T-helper 1 cell treated with Interleukin-12 subunit alpha and Interleukin-12 subunit beta and Interleukin-4 antibody, amounts not matched to agents 30 μg/mL and 1 μg/mL, for 36 hours (primary cell): ENCODE measurements at regions not wholly inside any gene's neighbourhood (a gene's known extent, or its start where the extent isn't known, plus 50 kb on each side); places are given as distances from the start of the nearest gene placed in this dataset.
"Not testable (repeated sequence)": the region's sequence is repeated elsewhere in the genome, so short reads cannot be mapped to it uniquely, and the experiment has no call there.

Source experiments
- H3K27ac Mint-ChIP-seq: one replicate; pipeline ENCODE4 v1.8.0; 2021; ENCODE audit warnings: mild to moderate bottlenecking, mixed read lengths
- H3K27me3 Mint-ChIP-seq: one replicate; pipeline ENCODE4 v1.8.0; 2021; ENCODE audit warnings: low read depth, mixed read lengths
- H3K36me3 Mint-ChIP-seq: one replicate; pipeline ENCODE4 v1.8.0; 2021; ENCODE audit warnings: low read depth, mixed read lengths
- H3K4me1 Mint-ChIP-seq: one replicate; pipeline ENCODE4 v1.8.0; 2021; ENCODE audit warnings: low read depth, mixed read lengths
- H3K4me3 Mint-ChIP-seq: one replicate; pipeline ENCODE4 v1.8.0; 2021; ENCODE audit warnings: mild to moderate bottlenecking, moderate library complexity, mixed read lengths
- H3K9me3 Mint-ChIP-seq: one replicate; pipeline ENCODE4 v1.8.0; 2021; ENCODE audit warnings: mixed read lengths

DNA sequence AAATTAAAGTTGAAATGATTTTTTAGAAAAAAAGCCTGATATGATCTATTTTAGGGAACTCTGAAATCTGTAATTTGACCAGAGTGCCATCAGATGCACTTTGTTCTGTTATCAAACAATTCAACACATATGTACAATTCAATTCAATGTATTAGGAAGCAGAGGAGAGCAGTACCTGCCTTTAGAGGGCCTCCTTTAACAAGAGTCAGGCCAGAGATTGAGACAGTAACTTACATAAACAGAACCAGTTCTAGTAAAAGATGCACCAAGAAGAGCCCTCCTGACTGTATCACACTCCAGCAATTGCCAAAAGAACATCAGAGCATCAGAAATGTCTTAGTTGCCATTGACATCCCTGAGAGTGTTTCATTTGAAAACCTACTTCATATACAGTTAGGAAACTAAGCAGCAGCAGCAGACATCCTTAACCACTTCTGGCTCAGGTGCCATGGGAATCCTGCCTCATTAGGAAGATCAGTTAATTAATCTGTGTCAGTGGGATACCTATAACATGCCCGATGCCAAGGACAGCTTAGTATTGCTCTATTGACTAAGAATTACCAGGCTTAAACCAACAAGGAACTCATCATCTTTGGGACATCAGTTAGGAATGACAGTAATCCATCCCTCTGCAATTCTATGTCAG lies 1222.6 kb upstream of the LRRN3 start:
- Mint-ChIP-seq H3K9me3 (no peaks in the 10 kb centered on the region), H3K4me1 (no peaks in the 10 kb centered on the region), H3K4me3 (no peak overlapping the region)

DNA sequence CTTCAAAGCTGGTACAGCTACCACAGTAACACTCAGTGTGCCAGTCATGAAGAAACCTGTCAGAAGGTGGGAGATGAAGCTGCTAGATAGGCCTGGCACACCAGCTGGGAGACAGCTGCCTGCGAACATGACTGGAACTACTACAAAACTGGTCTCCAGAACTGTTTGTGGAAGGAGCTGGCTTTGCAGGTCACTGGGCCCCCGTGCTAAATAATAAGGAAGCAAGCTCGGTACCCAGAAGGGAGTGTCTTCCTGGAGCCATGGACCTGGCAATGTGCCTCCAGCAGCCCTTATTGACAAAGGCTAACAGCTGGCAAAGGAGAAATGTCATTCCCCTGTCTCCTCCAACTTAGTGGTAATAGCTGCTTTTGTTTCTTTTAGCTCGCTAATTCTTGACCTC lies 1217.6 kb upstream of the LRRN3 start:
- H3K4me3 Mint-ChIP-seq = no peak overlapping the region
- H3K36me3 Mint-ChIP-seq = no peaks in the 10 kb centered on the region
- H3K27me3 Mint-ChIP-seq = no peaks in the 10 kb centered on the region
- no peaks in the 10 kb centered on the region for H3K9me3 Mint-ChIP-seq
- H3K27ac Mint-ChIP-seq = no peak overlapping the region
- no peaks in the 10 kb centered on the region for H3K4me1 Mint-ChIP-seq

More for the DNA sequence above, 1222.6 kb upstream of the LRRN3 start:
- Mint-ChIP-seq H3K27me3 (no peaks in the 10 kb centered on the region), H3K27ac (no peak overlapping the region), H3K36me3 (no peaks in the 10 kb centered on the region)

DNA sequence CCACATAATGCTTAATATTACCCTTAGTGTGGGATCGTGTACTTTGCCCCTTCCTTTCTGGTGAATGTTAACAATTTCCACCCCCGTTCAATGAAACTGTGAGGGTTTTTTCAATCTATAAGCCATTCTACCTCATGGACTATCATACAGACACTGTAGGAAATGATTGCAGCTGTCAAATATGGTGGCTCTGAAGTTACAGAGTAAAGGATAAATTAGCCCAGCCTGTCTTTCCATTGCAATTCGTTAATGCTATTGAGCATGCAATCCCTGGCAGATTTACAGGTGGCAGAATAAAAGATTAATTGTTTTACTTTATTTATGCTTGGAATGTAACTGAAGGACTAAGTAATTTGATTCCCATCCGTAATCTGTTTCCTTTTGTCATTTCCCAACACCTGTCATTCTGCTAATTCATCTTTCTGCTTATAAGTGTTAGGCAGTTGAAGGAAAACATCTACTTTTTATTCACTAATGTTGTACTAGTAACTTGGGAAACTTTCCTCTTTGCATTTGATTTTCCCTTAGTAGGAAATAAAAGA lies 1211.6 kb upstream of the LRRN3 start:
- Mint-ChIP-seq H3K27me3 (no peaks in the 10 kb centered on the region), H3K4me1 (no peaks in the 10 kb centered on the region), H3K36me3 (no peaks in the 10 kb centered on the region), H3K9me3 (no peaks in the 10 kb centered on the region), H3K27ac (no peak overlapping the region), H3K4me3 (no peak overlapping the region)

DNA sequence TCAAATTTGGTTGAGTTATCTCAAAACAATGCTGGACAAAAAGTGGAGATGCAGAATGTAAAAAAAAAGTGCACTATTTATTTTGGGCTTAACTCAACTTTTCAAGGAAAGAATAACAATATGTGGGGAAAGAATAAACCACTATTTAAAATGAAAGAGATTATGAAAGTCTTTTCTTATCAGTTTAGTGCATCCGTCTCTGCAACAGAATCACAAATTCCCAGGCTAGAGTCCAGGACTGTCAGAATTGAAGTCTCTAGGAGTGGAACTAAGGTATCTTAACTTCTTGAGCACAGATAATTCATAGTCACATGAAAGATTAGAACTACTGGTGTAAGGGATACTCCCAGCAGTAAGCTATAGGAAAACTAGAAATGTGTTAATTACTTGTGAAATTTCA lies 1200.3 kb upstream of the LRRN3 start:
- no peak overlapping the region for H3K4me3 Mint-ChIP-seq
- H3K9me3 Mint-ChIP-seq = no peaks in the 10 kb centered on the region
- no peaks in the 10 kb centered on the region for H3K4me1 Mint-ChIP-seq
- H3K27ac Mint-ChIP-seq = no peak overlapping the region
- H3K36me3 Mint-ChIP-seq = no peaks in the 10 kb centered on the region
- H3K27me3 Mint-ChIP-seq = no peaks in the 10 kb centered on the region

DNA sequence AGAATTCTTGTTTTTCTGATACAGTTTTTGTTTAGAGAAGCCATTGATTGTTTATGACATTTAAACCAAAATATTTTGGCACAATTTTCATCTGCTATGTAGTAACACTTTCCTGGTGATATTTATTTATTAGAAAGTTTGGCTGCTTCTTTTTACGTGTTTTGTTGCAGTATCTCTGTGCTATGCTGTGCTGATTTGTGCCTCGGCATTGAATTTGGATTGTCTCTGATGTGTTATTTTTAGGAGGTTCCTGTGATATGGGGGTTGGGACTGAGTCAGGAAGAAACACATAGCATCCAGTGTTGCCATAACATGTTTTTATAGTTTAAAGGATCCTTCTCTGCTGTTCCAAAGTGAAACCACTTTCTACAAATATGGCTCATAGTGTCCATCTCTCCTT lies 1197.7 kb upstream of the LRRN3 start:
- no peak overlapping the region for H3K4me3 Mint-ChIP-seq
- H3K9me3 Mint-ChIP-seq = no peaks in the 10 kb centered on the region
- H3K27me3 Mint-ChIP-seq = no peaks in the 10 kb centered on the region
- H3K4me1 Mint-ChIP-seq = no peaks in the 10 kb centered on the region
- no peaks in the 10 kb centered on the region for H3K36me3 Mint-ChIP-seq
- H3K27ac Mint-ChIP-seq = no peak overlapping the region

DNA sequence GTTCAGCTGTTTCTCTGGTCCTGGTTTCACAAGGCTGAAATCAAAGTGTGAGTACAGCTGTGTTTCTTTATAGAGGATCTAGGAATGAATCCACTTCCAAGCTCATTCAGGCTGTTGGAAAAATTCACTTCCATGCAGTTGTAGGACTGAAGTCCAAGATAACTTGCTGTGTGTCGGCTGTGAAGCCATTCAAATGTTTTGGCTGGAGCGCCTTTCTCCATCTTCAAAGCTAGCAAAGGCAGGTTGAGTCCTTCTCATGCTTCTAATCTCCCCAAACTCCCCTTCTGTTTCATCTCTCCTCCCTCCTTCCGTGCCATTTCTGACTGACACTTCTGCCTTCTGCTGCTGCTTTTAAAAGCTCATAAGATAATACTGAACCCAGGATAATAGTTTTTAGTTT lies 1195.4 kb upstream of the LRRN3 start:
- Mint-ChIP-seq H3K4me3 (no peak overlapping the region), H3K36me3 (no peaks in the 10 kb centered on the region), H3K27ac (no peak overlapping the region), H3K4me1 (no peaks in the 10 kb centered on the region), H3K27me3 (no peaks in the 10 kb centered on the region), H3K9me3 (no peaks in the 10 kb centered on the region)

DNA sequence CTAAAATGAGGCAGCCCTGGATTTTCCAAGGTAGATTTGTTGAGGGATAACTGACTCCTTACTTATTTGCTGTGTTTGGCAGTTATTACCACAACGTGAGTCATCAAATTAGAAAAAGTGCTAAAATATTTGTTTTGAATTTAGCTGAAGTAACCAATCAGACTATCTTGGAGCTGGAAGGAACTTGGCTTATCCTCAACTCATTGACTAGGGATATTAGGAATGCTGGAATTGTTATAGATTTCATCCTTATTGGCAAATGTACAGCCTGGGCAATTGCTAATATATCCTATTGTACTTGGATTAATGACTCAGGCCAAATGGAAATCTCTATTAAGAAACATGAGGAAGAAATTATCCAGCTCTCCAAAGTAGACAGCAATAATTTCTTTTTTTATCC lies 1189.0 kb upstream of the LRRN3 start:
- H3K27ac Mint-ChIP-seq = no peak overlapping the region

DNA sequence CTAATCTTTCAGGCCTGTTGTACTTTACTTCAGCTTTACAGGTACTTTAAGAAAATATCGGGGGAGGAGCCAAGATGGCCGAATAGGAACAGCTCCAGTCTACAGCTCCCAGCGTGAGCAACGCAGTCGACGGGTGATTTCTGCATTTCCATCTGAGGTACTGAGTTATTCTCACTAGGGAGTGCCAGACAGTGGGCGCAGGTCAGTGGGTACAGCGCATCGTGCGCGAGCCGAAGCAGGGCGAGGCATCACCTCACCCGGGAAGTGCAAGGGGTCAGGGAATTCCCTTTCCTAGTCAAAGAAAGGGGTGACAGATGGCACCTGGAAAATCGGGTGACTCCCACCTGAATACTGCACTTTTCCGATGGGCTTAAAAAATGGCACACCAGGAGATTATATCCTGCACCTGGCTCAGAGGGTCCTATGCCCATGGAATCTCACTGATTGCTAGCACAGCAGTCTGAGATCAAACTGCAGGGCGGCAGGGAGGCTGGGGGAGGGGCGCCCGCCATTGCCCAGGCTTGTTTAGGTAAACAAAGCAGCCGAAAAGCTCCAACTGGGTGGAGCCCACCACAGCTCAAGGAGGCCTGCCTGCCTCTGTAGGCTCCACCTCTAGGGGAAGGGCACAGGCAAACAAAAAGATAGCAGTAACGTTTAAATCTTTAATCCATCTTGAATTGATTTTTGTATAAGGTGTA lies 1185.4 kb upstream of the LRRN3 start:
- H3K9me3 Mint-ChIP-seq, H3K27me3 Mint-ChIP-seq, H3K4me3 Mint-ChIP-seq, H3K27ac Mint-ChIP-seq, H3K36me3 Mint-ChIP-seq, H3K4me1 Mint-ChIP-seq: not testable (repeated sequence)

More for the DNA sequence above, 1189.0 kb upstream of the LRRN3 start:
- no peaks in the 10 kb centered on the region for H3K4me1 Mint-ChIP-seq
- no peak overlapping the region for H3K4me3 Mint-ChIP-seq
- no peaks in the 10 kb centered on the region for H3K27me3 Mint-ChIP-seq
- no peaks in the 10 kb centered on the region for H3K9me3 Mint-ChIP-seq
- no peaks in the 10 kb centered on the region for H3K36me3 Mint-ChIP-seq

DNA sequence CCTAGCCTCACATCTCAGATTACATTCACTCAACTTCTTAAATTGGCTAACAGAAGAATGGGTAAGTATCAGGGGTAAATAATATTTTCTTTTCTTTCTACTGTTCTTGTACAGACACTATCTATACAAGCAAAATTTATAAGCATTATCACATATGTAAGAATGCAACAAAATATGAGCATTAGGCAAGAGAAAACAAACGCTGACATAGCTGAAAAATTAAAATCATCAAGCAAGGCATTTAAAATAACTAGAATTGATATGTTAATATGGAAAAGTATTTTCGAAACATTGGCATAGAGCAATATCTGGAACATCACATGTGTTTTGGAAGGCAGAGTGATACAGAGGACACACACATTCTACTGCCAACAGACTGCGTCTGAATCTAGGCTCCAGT lies 1175.3 kb upstream of the LRRN3 start:
- H3K4me3 Mint-ChIP-seq = no peak overlapping the region
- no peaks in the 10 kb centered on the region for H3K27me3 Mint-ChIP-seq
- H3K4me1 Mint-ChIP-seq = no peaks in the 10 kb centered on the region
- peaks cover 10% of the 10 kb centered on the region for H3K9me3 Mint-ChIP-seq
- no peaks in the 10 kb centered on the region for H3K36me3 Mint-ChIP-seq
- no peak overlapping the region for H3K27ac Mint-ChIP-seq

DNA sequence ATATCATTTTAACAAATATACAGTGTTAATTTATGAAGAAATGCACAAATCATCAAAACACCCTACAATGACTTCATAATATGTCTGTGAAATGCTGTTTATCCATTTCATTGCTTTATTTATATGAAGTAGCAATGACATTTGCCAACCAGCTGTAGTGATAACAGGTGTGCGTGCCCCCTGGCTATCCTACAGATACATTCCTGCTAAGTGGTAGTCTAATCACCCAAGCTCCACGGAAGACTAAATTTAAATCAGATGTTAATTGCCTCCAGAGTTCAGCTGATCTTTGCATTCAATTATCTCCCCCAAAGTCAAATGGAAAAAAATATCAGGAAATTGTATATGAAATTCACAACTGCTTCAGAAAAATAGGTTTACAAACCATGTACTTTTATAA lies 1164.2 kb upstream of the LRRN3 start:
- Mint-ChIP-seq H3K4me3 (no peak overlapping the region), H3K27ac (no peak overlapping the region), H3K4me1 (no peaks in the 10 kb centered on the region), H3K27me3 (no peaks in the 10 kb centered on the region), H3K36me3 (no peaks in the 10 kb centered on the region), H3K9me3 (peaks cover 16% of the 10 kb centered on the region)

DNA sequence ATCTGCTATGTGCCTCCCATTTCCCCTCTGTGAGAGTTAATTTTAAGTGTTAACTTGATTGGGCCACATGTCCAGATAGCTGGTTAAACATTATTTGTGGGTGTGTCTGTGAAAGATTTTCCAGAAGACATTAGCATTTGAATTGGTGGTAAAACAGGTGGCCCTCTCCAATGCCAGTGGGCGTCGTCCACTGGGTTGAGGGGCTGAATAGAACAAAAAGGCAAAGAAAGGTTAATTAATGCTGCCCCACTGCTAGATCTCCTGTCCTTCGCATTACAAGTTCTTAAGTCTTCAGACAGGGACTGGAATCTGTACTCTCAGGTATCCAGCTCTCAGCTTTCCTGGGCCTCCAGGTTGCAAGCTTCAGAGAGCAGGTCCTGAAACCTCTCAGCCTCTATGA lies 1160.9 kb upstream of the LRRN3 start:
- Mint-ChIP-seq H3K4me1 (no peaks in the 10 kb centered on the region), H3K27ac (no peak overlapping the region), H3K9me3 (peaks cover 3% of the 10 kb centered on the region), H3K36me3 (no peaks in the 10 kb centered on the region), H3K4me3 (no peak overlapping the region), H3K27me3 (no peaks in the 10 kb centered on the region)

DNA sequence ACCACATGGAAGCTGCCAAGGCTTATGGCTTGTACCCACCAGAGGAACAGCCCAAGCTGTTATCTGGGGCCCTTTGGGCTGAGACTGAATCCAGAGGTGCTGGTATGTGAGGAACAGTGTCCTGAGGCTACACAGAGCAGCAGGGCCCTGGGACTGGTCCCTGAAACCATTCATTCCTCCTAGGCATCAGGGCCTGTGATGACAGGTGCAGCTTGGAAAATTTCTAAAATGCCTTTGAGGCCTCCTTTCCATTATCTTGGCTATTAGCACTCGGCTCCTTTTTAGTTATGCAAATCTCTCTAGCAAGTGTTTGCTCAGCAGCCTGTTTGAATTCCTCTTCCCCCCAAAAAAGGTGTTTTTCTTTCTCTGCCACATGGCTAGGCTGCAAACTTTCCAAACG lies 1151.7 kb upstream of the LRRN3 start:
- H3K4me3 Mint-ChIP-seq = no peak overlapping the region
- no peaks in the 10 kb centered on the region for H3K4me1 Mint-ChIP-seq
- no peak overlapping the region for H3K27ac Mint-ChIP-seq
- no peaks in the 10 kb centered on the region for H3K9me3 Mint-ChIP-seq
- H3K27me3 Mint-ChIP-seq = no peaks in the 10 kb centered on the region
- H3K36me3 Mint-ChIP-seq = no peaks in the 10 kb centered on the region

DNA sequence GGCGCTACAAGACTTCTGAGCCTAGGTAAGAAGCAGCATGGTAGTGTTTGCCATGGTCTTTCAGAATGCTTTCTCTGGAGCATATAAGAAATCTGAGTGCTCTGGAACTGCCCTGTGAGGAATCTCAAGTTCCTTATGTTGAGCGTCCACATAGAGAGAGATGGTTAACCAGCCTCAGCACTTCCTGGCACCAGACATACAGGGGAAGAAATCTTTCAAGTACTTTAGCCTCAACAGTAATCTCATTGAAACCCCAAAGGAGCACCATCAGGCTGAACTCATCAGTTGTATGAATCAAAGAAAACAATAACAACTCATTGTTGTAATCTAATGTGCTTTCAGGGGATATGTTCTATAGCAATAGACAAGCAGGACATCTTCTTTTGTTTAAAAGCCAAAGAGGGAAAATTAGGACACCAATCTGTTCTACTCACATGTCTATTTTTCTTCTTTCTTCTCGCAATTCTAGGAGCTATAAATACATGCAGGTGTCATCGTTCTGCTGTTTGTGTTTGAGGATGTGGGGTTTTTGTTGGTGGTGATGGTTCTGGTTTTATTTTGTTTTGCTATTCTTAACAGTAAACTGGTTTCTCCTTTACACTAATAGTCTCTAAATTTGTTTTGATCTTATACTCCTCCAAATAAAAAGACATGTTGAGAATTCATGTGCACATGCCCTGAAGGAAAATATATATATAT lies 1145.0 kb upstream of the LRRN3 start:
- H3K9me3 Mint-ChIP-seq = no peaks in the 10 kb centered on the region
- H3K27ac Mint-ChIP-seq = no peak overlapping the region
- H3K36me3 Mint-ChIP-seq = no peaks in the 10 kb centered on the region
- no peaks in the 10 kb centered on the region for H3K4me1 Mint-ChIP-seq
- no peaks in the 10 kb centered on the region for H3K27me3 Mint-ChIP-seq
- H3K4me3 Mint-ChIP-seq = no peak overlapping the region

DNA sequence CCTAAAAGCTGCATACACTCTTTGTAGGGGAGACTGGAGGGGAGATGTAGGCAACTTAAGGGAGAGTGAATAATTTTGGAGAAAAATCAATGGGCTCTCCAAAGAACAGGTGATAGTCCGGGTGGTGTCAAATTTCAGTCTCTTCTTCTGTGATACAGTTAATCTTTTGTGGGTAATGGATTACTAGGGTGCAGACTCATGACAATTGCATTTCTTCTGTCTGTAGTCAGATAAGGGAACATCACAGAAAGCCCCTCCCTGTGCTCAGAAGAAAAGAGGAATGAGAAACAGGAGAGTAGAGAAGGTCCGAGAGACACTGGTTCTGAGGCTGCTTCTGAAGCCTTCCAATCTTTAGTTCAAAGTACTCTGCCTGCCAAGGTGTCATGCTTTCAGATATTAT lies 1140.7 kb upstream of the LRRN3 start:
- Mint-ChIP-seq H3K9me3 (no peaks in the 10 kb centered on the region), H3K4me3 (no peak overlapping the region), H3K4me1 (no peaks in the 10 kb centered on the region), H3K27me3 (no peaks in the 10 kb centered on the region), H3K36me3 (no peaks in the 10 kb centered on the region), H3K27ac (no peak overlapping the region)
